ENCODE measurements at regions not wholly inside any gene's neighbourhood (a gene's known extent, or its start where the extent isn't known, plus 50 kb on each side); places are given as distances from the start of the nearest gene placed in this dataset.

- TF ChIP-seq ZNF462 (CRISPR knock-in tag; IDR thresholded peaks at IDR 0.05) (no peak), POLR2AphosphoS5 (IDR thresholded peaks at IDR 0.05; ENCODE audit: low read depth) (no peak)
These were observed 225.8 kb downstream of the ETS1 start (continued) for GRCh38 chr11:128361451-128362020.

- Histone ChIP-seq H3K4me2 (no peak overlapping the region), H3K9me2 (ENCODE audit: insufficient read depth) (0 out of 2 replicates have a peak, but pooled peaks cover under 1% of the 10 kb centered on the region), H3K4me3 (no peak overlapping the region), H3F3A (replicated peaks; ENCODE audit: low read depth) (no peaks in the 10 kb centered on the region), H3K27ac (ENCODE audit: low read depth) (no peak overlapping the region), H3K79me2 (replicated peaks; ENCODE audit: insufficient read depth) (no peaks in the 10 kb centered on the region), H3K27me3 (ENCODE audit: insufficient read depth) (no peaks in the 10 kb centered on the region), H2AFZ (no peak overlapping the region), H3K36me3 (ENCODE audit: insufficient read depth) (no peaks in the 10 kb centered on the region), H3K4me1 (ENCODE audit: insufficient read depth) (no peaks in the 10 kb centered on the region), H4K20me1 (replicated peaks; ENCODE audit: insufficient read depth) (no peaks in the 10 kb centered on the region)
- DNase-seq (ENCODE audit: low spot score) (no peak), ATAC-seq (no peak)
- Mint-ChIP-seq H3K4me3 (no peak overlapping the region), H3K27me3 (ENCODE audit: insufficient read depth, low read depth, poor library complexity) (peaks cover 2% of the 10 kb centered on the region), H3K36me3 (ENCODE audit: low read depth) (no peaks in the 10 kb centered on the region), H3K9me3 (no peaks in the 10 kb centered on the region), H3K27ac (no peak overlapping the region), H3K4me1 (peaks cover 4% of the 10 kb centered on the region; the same call in 2 of the 3 replicates)
- TF ChIP-seq ZNF462 (CRISPR knock-in tag; IDR thresholded peaks at IDR 0.05) (no peak), EZH2 (IDR thresholded peaks at IDR 0.05; ENCODE audit: low read depth, unreplicated experiment) (no peak), ZNF114 (CRISPR knock-in tag; IDR thresholded peaks at IDR 0.05) (no peak), POLR2AphosphoS5 (IDR thresholded peaks at IDR 0.05; ENCODE audit: low read depth) (no peak), CREB1 (CRISPR knock-in tag; IDR thresholded peaks at IDR 0.05; ENCODE audit: low read depth) (no peak), STAT1 (IDR thresholded peaks at IDR 0.05; ENCODE audit: unreplicated experiment) (no peak), JUNB (IDR thresholded peaks at IDR 0.05; ENCODE audit: unreplicated experiment) (no peak)
- TF ChIP-seq, protein P1, sequence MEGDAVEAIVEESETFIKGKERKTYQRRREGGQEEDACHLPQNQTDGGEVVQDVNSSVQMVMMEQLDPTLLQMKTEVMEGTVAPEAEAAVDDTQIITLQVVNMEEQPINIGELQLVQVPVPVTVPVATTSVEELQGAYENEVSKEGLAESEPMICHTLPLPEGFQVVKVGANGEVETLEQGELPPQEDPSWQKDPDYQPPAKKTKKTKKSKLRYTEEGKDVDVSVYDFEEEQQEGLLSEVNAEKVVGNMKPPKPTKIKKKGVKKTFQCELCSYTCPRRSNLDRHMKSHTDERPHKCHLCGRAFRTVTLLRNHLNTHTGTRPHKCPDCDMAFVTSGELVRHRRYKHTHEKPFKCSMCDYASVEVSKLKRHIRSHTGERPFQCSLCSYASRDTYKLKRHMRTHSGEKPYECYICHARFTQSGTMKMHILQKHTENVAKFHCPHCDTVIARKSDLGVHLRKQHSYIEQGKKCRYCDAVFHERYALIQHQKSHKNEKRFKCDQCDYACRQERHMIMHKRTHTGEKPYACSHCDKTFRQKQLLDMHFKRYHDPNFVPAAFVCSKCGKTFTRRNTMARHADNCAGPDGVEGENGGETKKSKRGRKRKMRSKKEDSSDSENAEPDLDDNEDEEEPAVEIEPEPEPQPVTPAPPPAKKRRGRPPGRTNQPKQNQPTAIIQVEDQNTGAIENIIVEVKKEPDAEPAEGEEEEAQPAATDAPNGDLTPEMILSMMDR (conservative IDR thresholded peaks at IDR 0.05; ENCODE audit: low read depth in 2 of 2), result no peak
These were observed 227.8 kb downstream of the ETS1 start for GRCh38 chr11:128359515-128359914.

Measured in GM23338 (cell line).